ENCODE measurements at regions not wholly inside any gene's neighbourhood (a gene's known extent, or its start where the extent isn't known, plus 50 kb on each side); places are given as distances from the start of the nearest gene placed in this dataset.

GRCh38 chr2:182639971-182640370 lies 76.1 kb upstream of the DNAJC10 start:
- H3K27me3 ChIP-seq (ENCODE audit: control insufficient read depth, insufficient read depth, low read length): no peaks in the 10 kb centered on the region
- DNase-seq (ENCODE audit: low read depth): no peak
- no peak for TF ChIP-seq CTCF (IDR thresholded peaks at IDR 0.05; ENCODE audit: insufficient read depth, low read length, poor library complexity, severe bottlenecking)
- no peak overlapping the region for H3K4me3 ChIP-seq (ENCODE audit: low read depth, low read length)
- no peaks in the 10 kb centered on the region for H3K36me3 ChIP-seq (ENCODE audit: control insufficient read depth, insufficient read depth, low read length)

GRCh38 chr2:182642328-182642727 lies 73.7 kb upstream of the DNAJC10 start:
- DNase-seq (ENCODE audit: low read depth): no peak
- H3K4me3 ChIP-seq (ENCODE audit: low read depth, low read length): no peak overlapping the region
- H3K27me3 ChIP-seq (ENCODE audit: control insufficient read depth, insufficient read depth, low read length): no peaks in the 10 kb centered on the region
- no peak for TF ChIP-seq CTCF (IDR thresholded peaks at IDR 0.05; ENCODE audit: insufficient read depth, low read length, poor library complexity, severe bottlenecking)
- no peaks in the 10 kb centered on the region for H3K36me3 ChIP-seq (ENCODE audit: control insufficient read depth, insufficient read depth, low read length)

DNA sequence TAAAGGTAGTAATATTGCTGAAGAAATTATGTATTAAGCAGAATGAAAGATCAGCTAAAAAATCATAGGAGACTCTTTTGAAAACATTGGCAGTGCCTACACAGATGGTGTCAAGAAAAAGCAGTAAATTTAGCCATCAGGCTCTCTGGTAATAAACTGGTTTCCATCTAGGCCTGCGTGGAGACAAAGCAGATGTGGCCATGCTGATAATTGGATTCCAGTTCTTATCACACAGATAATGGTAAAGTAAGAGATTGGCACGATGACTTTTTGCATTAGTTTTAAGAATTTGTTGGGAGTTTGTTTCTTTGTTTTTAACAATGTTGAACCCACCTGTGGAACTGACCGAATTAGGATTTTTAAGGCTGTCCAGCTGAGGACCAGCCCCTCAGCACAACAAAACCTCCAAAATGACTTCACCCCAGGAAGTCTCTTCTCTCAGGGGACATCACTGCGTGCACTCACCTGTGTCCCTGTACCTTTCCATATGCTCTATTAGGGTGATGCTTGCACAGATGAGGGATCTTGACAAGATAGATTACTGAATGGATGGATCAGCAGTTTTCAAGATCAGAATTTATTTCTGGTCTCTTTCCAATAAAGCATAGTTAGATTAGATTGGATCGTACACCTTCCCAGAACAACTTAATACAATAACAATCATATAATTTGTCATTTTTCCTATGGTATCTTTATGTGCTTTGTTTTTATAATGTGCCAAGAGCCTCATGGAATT lies 69.1 kb upstream of the DNAJC10 start:
- no peak for DNase-seq (ENCODE audit: low read depth)
- no peak for TF ChIP-seq CTCF (IDR thresholded peaks at IDR 0.05; ENCODE audit: insufficient read depth, low read length, poor library complexity, severe bottlenecking)
- no peak overlapping the region for H3K4me3 ChIP-seq (ENCODE audit: low read depth, low read length)
- H3K27me3 ChIP-seq (ENCODE audit: control insufficient read depth, insufficient read depth, low read length): no peaks in the 10 kb centered on the region
- H3K36me3 ChIP-seq (ENCODE audit: control insufficient read depth, insufficient read depth, low read length): no peaks in the 10 kb centered on the region

DNA sequence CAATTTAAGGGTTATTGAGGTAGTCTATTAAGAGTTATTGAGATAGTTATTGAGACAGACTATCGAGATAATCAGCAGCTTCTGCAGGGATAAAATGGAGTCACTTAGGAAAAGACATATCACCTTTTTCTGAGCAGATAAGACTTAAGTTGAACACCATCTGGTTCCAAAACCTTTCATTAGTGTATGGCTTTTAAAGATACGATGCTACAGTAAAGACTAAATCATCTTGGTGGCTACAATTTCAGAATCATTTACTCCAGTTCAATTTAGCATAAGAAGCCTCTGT lies 68.6 kb upstream of the DNAJC10 start:
- TF ChIP-seq CTCF (IDR thresholded peaks at IDR 0.05; ENCODE audit: insufficient read depth, low read length, poor library complexity, severe bottlenecking): no peak
- Histone ChIP-seq H3K36me3 (ENCODE audit: control insufficient read depth, insufficient read depth, low read length) (no peaks in the 10 kb centered on the region), H3K27me3 (ENCODE audit: control insufficient read depth, insufficient read depth, low read length) (no peaks in the 10 kb centered on the region), H3K4me3 (ENCODE audit: low read depth, low read length) (no peak overlapping the region)
- DNase-seq (ENCODE audit: low read depth): no peak

GRCh38 chr2:182649316-182649715 lies 66.7 kb upstream of the DNAJC10 start:
- no peak for DNase-seq (ENCODE audit: low read depth)
- Histone ChIP-seq H3K36me3 (ENCODE audit: control insufficient read depth, insufficient read depth, low read length) (no peaks in the 10 kb centered on the region), H3K27me3 (ENCODE audit: control insufficient read depth, insufficient read depth, low read length) (no peaks in the 10 kb centered on the region), H3K4me3 (ENCODE audit: low read depth, low read length) (no peak overlapping the region)
- TF ChIP-seq CTCF (IDR thresholded peaks at IDR 0.05; ENCODE audit: insufficient read depth, low read length, poor library complexity, severe bottlenecking): peak; percentile 70

- TF ChIP-seq CTCF (IDR thresholded peaks at IDR 0.05; ENCODE audit: insufficient read depth, low read length, poor library complexity, severe bottlenecking): peak; percentile 28
- no peak for DNase-seq (ENCODE audit: low read depth)
- no peaks in the 10 kb centered on the region for H3K27me3 ChIP-seq (ENCODE audit: control insufficient read depth, insufficient read depth, low read length)
- no peak overlapping the region for H3K4me3 ChIP-seq (ENCODE audit: low read depth, low read length)
- H3K36me3 ChIP-seq (ENCODE audit: control insufficient read depth, insufficient read depth, low read length): no peaks in the 10 kb centered on the region
Measured at GRCh38 chr2:182650704-182651103, 65.4 kb upstream of the DNAJC10 start.

Measured in kidney epithelial cell (primary cell).